Mesendoderm (in vitro differentiated cells): ENCODE measurements at regions not wholly inside any gene's neighbourhood (a gene's known extent, or its start where the extent isn't known, plus 50 kb on each side); places are given as distances from the start of the nearest gene placed in this dataset.
A peak's percentile ranks its signal among the peaks of the same experiment; 100 is the strongest.

Experiments
- DNase-seq: peaks from one replicate; pipeline ENCODE4 v3.0.0; 2013
- H2AK5ac ChIP-seq: 2 replicates; pipeline ENCODE4 v1.6.1; 2013; ENCODE audit warnings: low read length, inconsistent platforms
- H2BK120ac ChIP-seq: 2 replicates; pipeline ENCODE4 v1.6.1; 2013; ENCODE audit warnings: low read depth, mild to moderate bottlenecking, low read length, moderate library complexity, mixed read lengths
- H2BK15ac ChIP-seq: replicated peaks from 2 replicates; pipeline ENCODE4 v1.6.1; 2013; ENCODE audit warnings: low read depth, mild to moderate bottlenecking, moderate library complexity
- H2BK5ac ChIP-seq: 2 replicates; pipeline ENCODE4 v1.6.1; 2013; ENCODE audit warnings: low read length, inconsistent platforms
- H3K18ac ChIP-seq: 2 replicates; pipeline ENCODE4 v1.6.1; 2013; ENCODE audit warnings: mild to moderate bottlenecking, low read length, mixed read lengths
- H3K23ac ChIP-seq: one replicate; pipeline ENCODE4 v1.6.1; 2013; ENCODE audit warnings: low read length
- H3K27ac ChIP-seq: 2 replicates; pipeline ENCODE4 v1.5.1; 2013; ENCODE audit warnings: low read depth, mild to moderate bottlenecking, inconsistent platforms, low read length, moderate library complexity
- H3K27me3 ChIP-seq: 2 replicates; pipeline ENCODE4 v1.6.1; 2013; ENCODE audit warnings: low read length, control low read depth, mild to moderate bottlenecking, inconsistent platforms; ENCODE audit not compliant: insufficient read depth, poor library complexity
- H3K36me3 ChIP-seq: 2 replicates; pipeline ENCODE4 v1.6.1; 2013; ENCODE audit warnings: low read length, inconsistent platforms; ENCODE audit not compliant: control insufficient read depth, insufficient read depth
- H3K4ac ChIP-seq: one replicate; pipeline ENCODE4 v1.6.1; 2013; ENCODE audit warnings: low read depth, mild to moderate bottlenecking, low read length, moderate library complexity
- H3K4me1 ChIP-seq: 2 replicates; pipeline ENCODE4 v1.6.1; 2013; ENCODE audit warnings: low read depth, low read length, inconsistent platforms; ENCODE audit not compliant: control insufficient read depth
- H3K4me2 ChIP-seq: 2 replicates; pipeline ENCODE4 v1.6.1; 2013; ENCODE audit warnings: low read length
- H3K4me3 ChIP-seq: 2 replicates; pipeline ENCODE4 v1.5.1; 2013; ENCODE audit warnings: mild to moderate bottlenecking, low read length
- H3K56ac ChIP-seq: one replicate; pipeline ENCODE4 v1.6.1; 2013; ENCODE audit warnings: low read length
- H3K79me1 ChIP-seq: 2 replicates; pipeline ENCODE4 v1.6.1; 2013; ENCODE audit warnings: low read length, inconsistent platforms
- H3K79me2 ChIP-seq: 2 replicates; pipeline ENCODE4 v1.6.1; 2013; ENCODE audit warnings: mild to moderate bottlenecking, low read length; ENCODE audit not compliant: control insufficient read depth, insufficient read depth
- H3K9ac ChIP-seq: 2 replicates; pipeline ENCODE4 v1.6.1; 2013; ENCODE audit warnings: low read length, inconsistent platforms
- H4K5ac ChIP-seq: one replicate; pipeline ENCODE4 v1.6.1; 2013; ENCODE audit warnings: low read length
- H4K8ac ChIP-seq: one replicate; pipeline ENCODE4 v1.6.1; 2013; ENCODE audit warnings: low read depth, mild to moderate bottlenecking, control low read depth, low read length, moderate library complexity
- WGBS: extraction: QIAGEN DNeasy Blood & Tissue Kit; methylation state at CpG from one replicate; pipeline ENCODE4 v1.1.7; 2013; ENCODE audit warnings: low lambda C conversion rate, missing lambda C conversion rate; ENCODE audit not compliant: insufficient coverage; ENCODE audit errors: extremely low coverage; 5-methylcytosine and 5-hydroxymethylcytosine counted together

- Histone ChIP-seq H3K18ac (no peak overlapping the region), H3K9ac (no peak overlapping the region), H4K8ac (no peak overlapping the region), H3K4ac (no peak overlapping the region), H2AK5ac (no peak overlapping the region), H3K79me1 (no peaks in the 10 kb centered on the region), H3K4me2 (no peak overlapping the region), H3K56ac (no peak overlapping the region), H3K4me1 (no peaks in the 10 kb centered on the region), H3K36me3 (no peaks in the 10 kb centered on the region), H3K4me3 (no peak overlapping the region), H2BK5ac (no peak overlapping the region), H2BK120ac (no peak overlapping the region), H3K79me2 (no peaks in the 10 kb centered on the region), H3K23ac (no peak overlapping the region), H2BK15ac (no peak overlapping the region), H3K27ac (no peak overlapping the region), H4K5ac (no peak overlapping the region), H3K27me3 (no peaks in the 10 kb centered on the region)
- WGBS = no CpG with 5 or more reads among the region's 1 CpG
- no peak for DNase-seq
Observed at GRCh38 chr17:70613681-70614080, 444.3 kb downstream of the KCNJ2 start.

DNA sequence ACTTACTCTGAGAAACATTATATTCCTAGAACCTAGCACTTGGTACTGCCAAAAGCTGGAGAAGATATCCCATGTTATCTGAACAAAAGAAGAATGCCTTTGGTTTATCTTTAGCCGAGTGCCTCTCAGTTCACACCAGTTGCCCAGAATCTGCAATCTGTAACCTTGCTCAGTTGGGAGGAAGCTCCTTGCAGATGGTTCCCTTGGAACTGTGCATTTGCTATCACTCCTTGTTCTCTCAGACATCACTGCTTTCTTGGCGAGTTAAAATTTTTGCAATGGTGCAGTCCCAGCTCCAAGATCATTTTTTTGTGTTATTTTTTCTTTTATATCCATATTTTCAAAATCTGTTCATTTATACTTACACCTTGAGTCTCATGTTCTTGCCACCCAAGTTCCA, 446.5 kb downstream of the KCNJ2 start:
- no peak for DNase-seq
- Histone ChIP-seq H3K79me1 (no peaks in the 10 kb centered on the region), H3K4me2 (no peak overlapping the region), H3K9ac (no peak overlapping the region), H3K4me1 (no peaks in the 10 kb centered on the region), H3K4ac (no peak overlapping the region), H3K79me2 (no peaks in the 10 kb centered on the region), H3K23ac (no peak overlapping the region), H4K5ac (no peak overlapping the region), H2BK5ac (no peak overlapping the region), H4K8ac (no peak overlapping the region), H3K56ac (no peak overlapping the region), H3K27ac (no peak overlapping the region), H2BK15ac (no peak overlapping the region), H3K36me3 (no peaks in the 10 kb centered on the region), H3K4me3 (no peak overlapping the region), H3K18ac (no peak overlapping the region), H2BK120ac (no peak overlapping the region), H2AK5ac (no peak overlapping the region), H3K27me3 (no peaks in the 10 kb centered on the region)
- WGBS = no CpG with 5 or more reads among the region's 2 CpGs

DNA sequence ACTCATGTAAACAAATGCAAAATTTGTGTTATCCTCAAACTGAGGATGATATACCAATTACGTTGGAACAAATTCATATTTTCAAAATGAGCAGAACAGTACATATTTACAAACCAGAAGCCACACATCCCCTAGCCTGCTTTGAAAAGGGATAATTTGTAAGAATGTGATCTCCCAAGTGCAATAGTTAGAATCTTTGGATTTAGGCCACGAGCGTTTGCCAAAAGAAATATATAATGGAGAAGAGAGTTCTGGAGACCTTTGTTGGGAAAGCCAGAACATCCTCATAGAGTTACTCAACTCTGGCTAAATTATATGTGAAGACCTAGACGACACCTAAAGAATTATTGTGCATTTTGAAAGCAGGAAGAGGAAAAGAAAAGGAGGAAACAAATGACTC, 449.3 kb downstream of the KCNJ2 start:
- H3K27ac ChIP-seq = no peak overlapping the region
- H3K4me2 ChIP-seq = no peak overlapping the region
- no peak for DNase-seq
- H3K4ac ChIP-seq = no peak overlapping the region
- no peak overlapping the region for H3K4me3 ChIP-seq
- no peaks in the 10 kb centered on the region for H3K27me3 ChIP-seq
- H2AK5ac ChIP-seq = no peak overlapping the region
- no peak overlapping the region for H2BK120ac ChIP-seq
- no peak overlapping the region for H4K8ac ChIP-seq
- no peak overlapping the region for H3K9ac ChIP-seq
- no CpG with 5 or more reads among the region's 4 CpGs for WGBS
- H4K5ac ChIP-seq = no peak overlapping the region
- H3K18ac ChIP-seq = no peak overlapping the region
- no peak overlapping the region for H3K23ac ChIP-seq
- H3K56ac ChIP-seq = no peak overlapping the region
- H3K4me1 ChIP-seq = no peaks in the 10 kb centered on the region
- no peak overlapping the region for H2BK5ac ChIP-seq
- no peaks in the 10 kb centered on the region for H3K79me1 ChIP-seq
- no peaks in the 10 kb centered on the region for H3K36me3 ChIP-seq
- H3K79me2 ChIP-seq = no peaks in the 10 kb centered on the region
- H2BK15ac ChIP-seq = no peak overlapping the region

- Histone ChIP-seq H3K18ac (no peak overlapping the region), H3K4me1 (no peaks in the 10 kb centered on the region), H3K4me2 (no peak overlapping the region), H3K56ac (no peak overlapping the region), H3K4ac (no peak overlapping the region), H3K79me2 (no peaks in the 10 kb centered on the region), H3K79me1 (no peaks in the 10 kb centered on the region), H3K23ac (no peak overlapping the region), H3K27me3 (no peaks in the 10 kb centered on the region), H2AK5ac (no peak overlapping the region), H2BK5ac (no peak overlapping the region), H2BK120ac (no peak overlapping the region), H2BK15ac (no peak overlapping the region), H4K8ac (no peak overlapping the region), H3K36me3 (no peaks in the 10 kb centered on the region), H3K9ac (no peak overlapping the region), H3K4me3 (no peak overlapping the region), H4K5ac (no peak overlapping the region), H3K27ac (no peak overlapping the region)
- DNase-seq = no peak
- no CpG with 5 or more reads among the region's 5 CpGs for WGBS
Observed at GRCh38 chr17:70621566-70621965, 452.2 kb downstream of the KCNJ2 start.

- no peak overlapping the region for H3K4ac ChIP-seq
- H3K36me3 ChIP-seq = no peaks in the 10 kb centered on the region
- no CpG with 5 or more reads among the region's 12 CpGs for WGBS
- H2BK5ac ChIP-seq = no peak overlapping the region
- no peak overlapping the region for H3K56ac ChIP-seq
- H4K8ac ChIP-seq = no peak overlapping the region
- no peaks in the 10 kb centered on the region for H3K79me2 ChIP-seq
- H4K5ac ChIP-seq = no peak overlapping the region
- no peaks in the 10 kb centered on the region for H3K4me1 ChIP-seq
- H3K18ac ChIP-seq = no peak overlapping the region
- H3K79me1 ChIP-seq = no peaks in the 10 kb centered on the region
- DNase-seq = peak; percentile 68
- no peak overlapping the region for H2BK120ac ChIP-seq
- H3K4me2 ChIP-seq = no peak overlapping the region
- H3K27ac ChIP-seq = no peak overlapping the region
- no peaks in the 10 kb centered on the region for H3K27me3 ChIP-seq
- no peak overlapping the region for H3K9ac ChIP-seq
- no peak overlapping the region for H3K4me3 ChIP-seq
- H2BK15ac ChIP-seq = no peak overlapping the region
- no peak overlapping the region for H3K23ac ChIP-seq
- no peak overlapping the region for H2AK5ac ChIP-seq
Observed at GRCh38 chr17:70622368-70623260, 453.3 kb downstream of the KCNJ2 start.

DNA sequence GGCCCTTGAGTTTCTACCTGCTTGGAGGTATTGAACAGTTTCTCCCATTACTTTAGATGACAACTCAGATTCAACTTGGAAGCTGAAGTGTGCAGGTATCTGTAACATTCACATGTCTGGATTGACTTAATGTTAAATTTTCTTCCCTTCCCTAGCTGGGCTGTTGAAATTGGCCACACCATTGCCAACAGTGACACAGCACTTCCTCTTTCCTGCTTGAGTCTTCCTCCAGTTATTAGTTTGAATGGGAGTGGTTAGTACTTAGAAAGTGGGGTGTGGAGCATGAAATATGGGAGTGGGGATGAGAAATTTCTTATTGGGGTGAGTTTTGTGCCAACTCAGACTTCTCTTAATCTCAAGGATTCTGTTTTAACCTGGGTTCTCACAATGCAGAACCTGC, 454.9 kb downstream of the KCNJ2 start:
- no peak overlapping the region for H2BK120ac ChIP-seq
- no peaks in the 10 kb centered on the region for H3K27me3 ChIP-seq
- no peak overlapping the region for H3K18ac ChIP-seq
- H3K4me2 ChIP-seq = no peak overlapping the region
- no peak overlapping the region for H2AK5ac ChIP-seq
- no peak overlapping the region for H2BK15ac ChIP-seq
- no peak overlapping the region for H3K56ac ChIP-seq
- no peak overlapping the region for H3K4me3 ChIP-seq
- H3K9ac ChIP-seq = no peak overlapping the region
- H3K27ac ChIP-seq = no peak overlapping the region
- H2BK5ac ChIP-seq = no peak overlapping the region
- H4K5ac ChIP-seq = no peak overlapping the region
- no peaks in the 10 kb centered on the region for H3K79me2 ChIP-seq
- H3K4me1 ChIP-seq = no peaks in the 10 kb centered on the region
- no peaks in the 10 kb centered on the region for H3K79me1 ChIP-seq
- DNase-seq = no peak
- no peak overlapping the region for H3K4ac ChIP-seq
- no peak overlapping the region for H4K8ac ChIP-seq
- no peak overlapping the region for H3K23ac ChIP-seq
- H3K36me3 ChIP-seq = no peaks in the 10 kb centered on the region
